Neural cell (in vitro differentiated cells): ENCODE measurements at regions not wholly inside any gene's neighbourhood (a gene's known extent, or its start where the extent isn't known, plus 50 kb on each side); places are given as distances from the start of the nearest gene placed in this dataset.

Experiments used
- CTCF ChIP-seq: fragments of 450-650 bp; IDR thresholded peaks from 2 replicates; pipeline ENCODE4 v1.5.1; 2014; ENCODE audit warnings: antibody characterized with exemption, mild to moderate bottlenecking, moderate library complexity; ENCODE audit not compliant: poor library complexity, severe bottlenecking
- EP300 ChIP-seq: fragments of 450-650 bp; conservative IDR thresholded peaks from 2 replicates; pipeline ENCODE4 v1.6.1; 2014; ENCODE audit warnings: antibody characterized with exemption, mild to moderate bottlenecking, moderate library complexity; ENCODE audit not compliant: poor library complexity, severe bottlenecking
- EZH2 ChIP-seq: fragments of 200-600, 300-800 bp; shearing (Covaris generic), sonication (generic); IDR thresholded peaks from 2 replicates; pipeline ENCODE4 v1.6.1; 2014; ENCODE audit warnings: antibody characterized with exemption, low read length, borderline replicate concordance, mild to moderate bottlenecking; ENCODE audit not compliant: insufficient read depth, poor library complexity, severe bottlenecking
- MXI1 ChIP-seq: fragments of 450-650 bp; conservative IDR thresholded peaks from 2 replicates; pipeline ENCODE4 v1.6.1; 2014; ENCODE audit warnings: antibody characterized with exemption, mild to moderate bottlenecking; ENCODE audit not compliant: poor library complexity, severe bottlenecking
- POLR2AphosphoS5 ChIP-seq: IDR thresholded peaks from 2 replicates; pipeline ENCODE4 v1.6.1; 2012
- RAD21 ChIP-seq: fragments of 450-650 bp; conservative IDR thresholded peaks from 2 replicates; pipeline ENCODE4 v1.6.1; 2014; ENCODE audit warnings: antibody characterized with exemption, mild to moderate bottlenecking, moderate library complexity
- REST ChIP-seq: IDR thresholded peaks from 2 replicates; pipeline ENCODE4 v1.6.1; 2012; ENCODE audit warnings: borderline replicate concordance

GRCh38 chr1:193426061-193426460, 239.6 kb upstream of the B3GALT2 start:
- no peak for TF ChIP-seq EP300
- TF ChIP-seq CTCF: no peak
- TF ChIP-seq POLR2AphosphoS5: no peak
- TF ChIP-seq RAD21: no peak
- no peak for TF ChIP-seq EZH2
- no peak for TF ChIP-seq REST
- no peak for TF ChIP-seq MXI1
